Spleen (tissue), 11 donors: ENCODE measurements at regions not wholly inside any gene's neighbourhood (a gene's known extent, or its start where the extent isn't known, plus 50 kb on each side); places are given as distances from the start of the nearest gene placed in this dataset.

Source experiments
- DNase-seq: peaks from one replicate; pipeline ENCODE4 v3.0.0-alpha.2; 2020
- H3K27ac ChIP-seq, 8 donors: fragments of 200-600 bp; sonication (generic) in 7 of 8; 1 replicate in 4 of 8; 2 replicates in 4 of 8; pipeline versions ENCODE4 v1.5.0 to v1.8.0; 2016 to 2021; ENCODE audit warnings: inconsistent platforms in 4 of 8, mild to moderate bottlenecking in 4 of 8, moderate library complexity in 1 of 8
- H3K27me3 ChIP-seq, 7 donors: fragments of 200-600 bp; sonication (generic) in 6 of 7; replicated peaks in 1 of 7; 1 replicate in 4 of 7; 2 replicates in 3 of 7; pipeline versions ENCODE4 v1.5.0 to v1.8.0; 2016 to 2021; ENCODE audit warnings: inconsistent platforms in 3 of 7, mild to moderate bottlenecking in 1 of 7
- H3K36me3 ChIP-seq, 6 donors: fragments of 200-600 bp; sonication (generic) in 5 of 6; 1 replicate in 4 of 6; 2 replicates in 2 of 6; pipeline versions ENCODE4 v1.5.0 to v1.8.0; 2016 to 2021; ENCODE audit warnings: inconsistent platforms in 2 of 6
- H3K4me1 ChIP-seq, 6 donors: fragments of 200-600 bp; sonication (generic) in 5 of 6; 1 replicate in 3 of 6; 2 replicates in 3 of 6; pipeline versions ENCODE4 v1.5.0 to v1.8.0; 2016 to 2021; ENCODE audit warnings: inconsistent platforms in 3 of 6
- H3K4me3 ChIP-seq, 8 donors: fragments of 200-600 bp; sonication (generic) in 7 of 8; 1 replicate in 4 of 8; 2 replicates in 4 of 8; pipeline versions ENCODE4 v1.5.0 to v1.8.0; 2016 to 2021; ENCODE audit warnings: inconsistent platforms in 4 of 8, mild to moderate bottlenecking in 4 of 8, moderate library complexity in 2 of 8
- H3K9me3 ChIP-seq, 8 donors: fragments of 200-600 bp; sonication (generic) in 7 of 8; 1 replicate in 4 of 8; 2 replicates in 4 of 8; pipeline versions ENCODE4 v1.5.0 to v1.8.0; 2016 to 2021; ENCODE audit warnings: inconsistent platforms in 4 of 8
- CTCF ChIP-seq, 11 experiments: fragments of 200-600 bp in 7 of 11; fragments of 450-650 bp in 4 of 11; sonication (generic) in 4 of 11; IDR thresholded peaks in 8 of 11; conservative IDR thresholded peaks in 3 of 11; 1 replicate in 7 of 11; 2 replicates in 4 of 11; pipeline versions ENCODE4 v1.4.0 to v1.8.0; 2016 to 2021; ENCODE audit warnings: antibody characterized with exemption in 11 of 11, inconsistent platforms in 4 of 11, mild to moderate bottlenecking in 1 of 11
- POLR2A ChIP-seq, 3 donors: fragments of 450-650 bp; IDR thresholded peaks; one replicate each; pipeline ENCODE4 v1.5.1; 2017; ENCODE audit warnings: antibody characterized with exemption in 3 of 3, mild to moderate bottlenecking in 1 of 3
- POLR2AphosphoS5 ChIP-seq, 3 donors: sonication (generic); formaldehyde crosslinking; IDR thresholded peaks; one replicate each; pipeline ENCODE4 v1.5.1; 2017; ENCODE audit warnings: antibody characterized with exemption in 3 of 3
- WGBS, 5 donors: extraction: QIAGEN DNeasy Blood & Tissue Kit in 3 of 5; methylation state at CpG; one replicate each; pipeline versions ENCODE4 v1.1.5 to v1.1.7; 2013 to 2018; 5-methylcytosine and 5-hydroxymethylcytosine counted together
- intact Hi-C: fragments of 100-400 bp; cut with DNase I; formaldehyde crosslinking; loops from one replicate; pipeline ENCODE4 v1.15.0; 2023; ENCODE audit warnings: low total_unique reads
- donor health status: healthy with polysubstance abuse.
- donor health status: DM: no; HTN: no; CAD: no; lungs with moderate emphysema.
- donor health status: DM: no; HTN: no; CAD: no.
- donor health status: Bipolar disorder and iron deficiency.
- donor health status: healthy.
- donor health status: DM: no; HTN: no; CAD: no.
- donor health status: DM: yes; HTN: yes; CAD: no.

GRCh38 chr2:177141866-177142265 is 70.7 kb upstream of the HNRNPA3 start:
- TF ChIP-seq CTCF (IDR thresholded peaks at IDR 0.05 in 8 of 11, conservative IDR thresholded peaks at IDR 0.05 in 3 of 11), result no peak
- TF ChIP-seq POLR2AphosphoS5 (IDR thresholded peaks at IDR 0.05), result no peak
- TF ChIP-seq POLR2A (IDR thresholded peaks at IDR 0.05), result no peak
- no peaks in the 10 kb centered on the region for H3K36me3 ChIP-seq
- H3K9me3 ChIP-seq, result no peaks in the 10 kb centered on the region
- H3K4me1 ChIP-seq, result peaks cover 0 to under 1% (median 0%) of the 10 kb centered on the region in 6 donors
- H3K27me3 ChIP-seq, result peaks cover 0 to 11% (median 0%) of the 10 kb centered on the region in 7 donors
- intact Hi-C loops, result loop anchor here (10.0 kb wide), 1 partner anchor 327 kb away; no protein-coding TSS in a partner anchor
- no peak for DNase-seq
- no peak overlapping the region for H3K27ac ChIP-seq
- no peak overlapping the region for H3K4me3 ChIP-seq
- WGBS, 5 donors, result 86 to 94% (median 90%) methylated on average over 3 of the region's 3 CpGs

- intact Hi-C loops, result loop anchor here (10.0 kb wide), 1 partner anchor 329 kb away; no protein-coding TSS in a partner anchor
- WGBS, 5 donors, result 12 to 25% (median 17%) methylated on average over 5 of the region's 5 CpGs
Observed at GRCh38 chr2:177143444-177143843, 69.2 kb upstream of the HNRNPA3 start.

GRCh38 chr2:177147093-177147694 is 65.4 kb upstream of the HNRNPA3 start:
- DNase-seq, result no peak
- Histone ChIP-seq H3K27ac (no peak overlapping the region), H3K36me3 (no peaks in the 10 kb centered on the region), H3K9me3 (no peaks in the 10 kb centered on the region), H3K4me1 (peaks cover 7 to 25% (median 12%) of the 10 kb centered on the region in 6 donors), H3K4me3 (no peak overlapping the region), H3K27me3 (peaks cover 0 to 33% (median 6%) of the 10 kb centered on the region in 7 donors)
- WGBS, 5 donors, result 0 to 2% (median 1%) methylated on average over 2 of the region's 2 CpGs
- intact Hi-C loops, result loop anchor here (5.0 to 10.0 kb wide), 2 partner anchors 332 to 1020 kb away; partner anchors contain the start of gene HOXD8
- TF ChIP-seq CTCF (IDR thresholded peaks at IDR 0.05 in 8 of 11, conservative IDR thresholded peaks at IDR 0.05 in 3 of 11) (peak in 10 of 11 experiments; percentile 19 to 67 (median 48)), POLR2A (IDR thresholded peaks at IDR 0.05) (no peak), POLR2AphosphoS5 (IDR thresholded peaks at IDR 0.05) (no peak)

More at GRCh38 chr2:177143444-177143843, 69.2 kb upstream of the HNRNPA3 start:
- Histone ChIP-seq H3K36me3 (no peaks in the 10 kb centered on the region), H3K9me3 (no peaks in the 10 kb centered on the region), H3K27me3 (peaks cover 0 to 24% (median 6%) of the 10 kb centered on the region in 7 donors), H3K4me1 (peaks cover 5 to 16% (median 7%) of the 10 kb centered on the region in 6 donors), H3K27ac (peak overlapping the region in 5 of 8 donors; percentile 4 to 28 (median 21)), H3K4me3 (no peak overlapping the region)
- TF ChIP-seq POLR2AphosphoS5 (IDR thresholded peaks at IDR 0.05) (peak in 1 of 3 donors; percentile 49), CTCF (IDR thresholded peaks at IDR 0.05 in 8 of 11, conservative IDR thresholded peaks at IDR 0.05 in 3 of 11) (no peak)
- DNase-seq, result no peak

GRCh38 chr2:177147834-177148445 is 64.7 kb upstream of the HNRNPA3 start:
- H3K4me1 ChIP-seq, result peaks cover 7 to 25% (median 12%) of the 10 kb centered on the region in 6 donors
- no peak for TF ChIP-seq CTCF (IDR thresholded peaks at IDR 0.05 in 8 of 11, conservative IDR thresholded peaks at IDR 0.05 in 3 of 11)
- TF ChIP-seq POLR2AphosphoS5 (IDR thresholded peaks at IDR 0.05), result no peak
- TF ChIP-seq POLR2A (IDR thresholded peaks at IDR 0.05), result no peak
- H3K9me3 ChIP-seq, result no peaks in the 10 kb centered on the region
- 31 to 53% (median 38%) methylated on average over 13 of the region's 13 CpGs for WGBS, 5 donors
- no peaks in the 10 kb centered on the region for H3K36me3 ChIP-seq
- peaks cover 0 to 28% (median 6%) of the 10 kb centered on the region in 7 donors for H3K27me3 ChIP-seq
- intact Hi-C loops, result loop anchor here (5.0 to 10.0 kb wide), 2 partner anchors 333 to 1021 kb away; partner anchors contain the start of gene HOXD8
- peak overlapping the region in 6 of 8 donors; percentile 22 to 73 (median 42) for H3K4me3 ChIP-seq
- H3K27ac ChIP-seq, result no peak overlapping the region
- DNase-seq, result no peak
